Activated gamma-delta T cell (primary cell): ENCODE measurements at regions not wholly inside any gene's neighbourhood (a gene's known extent, or its start where the extent isn't known, plus 50 kb on each side); places are given as distances from the start of the nearest gene placed in this dataset.

Experiments used
- DNase-seq: peaks from one replicate; lab custom pipeline; 2025; lab: John Stamatoyannopoulos, UW

DNA sequence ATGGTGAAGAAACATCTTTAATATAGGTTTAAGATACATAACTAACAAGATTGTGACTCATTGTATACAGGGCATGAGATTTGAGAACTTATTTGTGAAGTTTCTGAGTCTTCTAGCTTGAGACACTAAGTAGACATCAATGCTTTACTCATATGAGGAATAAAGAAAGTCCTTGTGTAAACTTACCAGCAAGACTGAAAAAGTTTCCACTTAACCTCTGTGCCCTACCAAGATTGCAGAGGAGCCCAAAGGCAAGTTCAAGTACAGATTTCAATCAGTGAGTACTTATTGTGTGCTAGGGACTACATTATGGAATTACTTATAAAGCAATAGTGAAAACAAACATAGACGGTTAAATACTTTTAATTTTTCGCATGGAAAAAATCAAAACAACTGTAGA, 1041.2 kb upstream of the CELF4 start:
- DNase-seq, result no peak

DNA sequence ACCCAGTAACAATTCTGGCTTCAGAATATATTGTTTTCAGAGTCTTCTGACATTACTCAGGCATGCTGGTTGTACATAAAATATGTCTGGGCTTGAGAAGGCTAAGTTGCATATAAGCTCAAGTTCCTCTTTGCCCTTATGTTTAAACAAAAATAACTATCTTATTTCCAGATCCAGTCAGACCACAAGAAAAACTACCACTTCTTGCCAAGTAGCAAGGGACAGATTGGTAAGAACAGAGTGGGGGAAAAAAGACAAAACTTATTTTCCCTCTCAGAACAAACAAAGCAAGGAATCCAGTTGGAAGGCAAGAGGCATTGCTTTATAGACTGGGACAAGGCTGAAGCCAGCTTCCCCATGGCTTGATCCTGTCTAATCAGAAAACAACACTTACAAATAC, 1036.7 kb upstream of the CELF4 start:
- no peak for DNase-seq

DNA sequence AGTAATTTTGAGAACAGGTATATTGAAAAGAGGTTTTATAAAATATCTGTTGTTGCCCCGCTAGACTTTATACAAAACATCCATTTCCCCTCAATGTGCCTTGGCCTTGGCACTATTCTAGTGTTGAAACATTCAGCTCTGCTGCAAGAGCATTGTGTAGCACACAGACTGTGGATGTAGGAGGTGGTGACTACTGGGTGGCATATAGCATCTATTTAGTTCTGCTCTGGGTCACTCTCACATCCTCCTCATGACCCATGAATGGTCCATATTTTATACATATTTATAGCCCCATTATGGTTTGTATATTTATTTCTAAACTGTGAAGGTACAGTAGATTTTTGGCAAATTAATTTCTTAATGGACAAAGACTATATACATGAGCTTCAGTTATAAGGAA, 1022.0 kb upstream of the CELF4 start:
- no peak for DNase-seq

GRCh38 chr18:38586327-38586726, 1020.7 kb upstream of the CELF4 start:
- DNase-seq, result no peak

DNA sequence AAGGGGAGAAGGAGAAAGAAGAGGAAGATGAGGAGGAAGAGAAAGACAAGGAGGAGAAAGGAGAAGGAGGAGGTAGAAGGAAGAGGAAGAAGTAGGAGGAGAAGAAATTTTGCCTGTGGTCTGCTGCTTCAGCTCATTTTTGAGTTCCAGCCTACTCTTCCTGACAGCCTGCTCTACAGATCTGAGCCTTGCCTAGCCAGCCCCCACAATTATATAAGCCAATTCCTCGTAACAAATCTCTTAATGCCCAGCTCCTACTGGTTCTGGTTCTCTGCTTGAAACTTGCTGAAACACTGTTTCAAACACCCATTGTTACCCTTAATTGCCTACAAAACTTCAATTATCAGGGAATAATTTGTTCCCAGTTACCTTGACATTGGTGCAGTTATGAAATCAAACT, 1014.2 kb upstream of the CELF4 start:
- DNase-seq, result no peak

- no peak for DNase-seq
Measured at GRCh38 chr18:38576916-38577315, 1011.3 kb upstream of the CELF4 start.

DNA sequence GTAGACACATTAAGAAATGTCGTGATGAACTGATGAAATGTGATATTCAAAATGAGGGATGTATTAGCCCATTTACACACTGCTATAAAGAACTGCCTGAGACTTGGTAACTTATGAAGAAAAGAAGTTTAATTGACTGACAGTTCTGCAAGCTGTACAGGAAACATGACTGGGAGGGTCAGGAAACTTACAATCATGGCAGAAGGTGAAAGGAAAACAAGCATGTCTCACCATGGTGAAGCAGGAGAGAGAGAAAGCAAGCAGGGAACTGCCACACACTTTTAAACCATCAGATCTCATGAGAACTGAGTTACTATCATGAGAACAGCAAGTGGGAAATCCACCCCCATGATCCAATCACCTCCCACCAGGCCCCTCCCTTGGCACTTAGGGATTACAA, 1010.8 kb upstream of the CELF4 start:
- no peak for DNase-seq

GRCh38 chr18:38575648-38576047, 1010.0 kb upstream of the CELF4 start:
- no peak for DNase-seq

DNA sequence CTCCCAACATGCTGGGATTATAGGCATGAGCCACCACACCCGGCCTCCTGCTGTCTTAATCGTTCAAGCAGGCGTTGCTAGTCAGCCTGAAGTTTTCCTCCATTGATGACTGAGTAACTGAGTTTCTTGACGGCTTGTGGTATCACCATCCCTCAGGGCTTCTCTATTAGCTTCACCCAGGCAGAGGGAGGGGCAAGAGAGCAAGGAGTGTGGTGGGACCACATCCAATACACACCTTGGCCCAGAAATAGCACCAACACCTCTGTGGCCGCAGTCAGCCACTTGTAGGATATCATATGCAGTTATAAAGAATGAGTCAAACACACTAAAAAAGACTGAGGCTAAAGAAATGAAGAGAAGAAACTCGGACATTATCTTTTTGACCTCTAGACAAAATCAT, 1009.4 kb upstream of the CELF4 start:
- no peak for DNase-seq

DNA sequence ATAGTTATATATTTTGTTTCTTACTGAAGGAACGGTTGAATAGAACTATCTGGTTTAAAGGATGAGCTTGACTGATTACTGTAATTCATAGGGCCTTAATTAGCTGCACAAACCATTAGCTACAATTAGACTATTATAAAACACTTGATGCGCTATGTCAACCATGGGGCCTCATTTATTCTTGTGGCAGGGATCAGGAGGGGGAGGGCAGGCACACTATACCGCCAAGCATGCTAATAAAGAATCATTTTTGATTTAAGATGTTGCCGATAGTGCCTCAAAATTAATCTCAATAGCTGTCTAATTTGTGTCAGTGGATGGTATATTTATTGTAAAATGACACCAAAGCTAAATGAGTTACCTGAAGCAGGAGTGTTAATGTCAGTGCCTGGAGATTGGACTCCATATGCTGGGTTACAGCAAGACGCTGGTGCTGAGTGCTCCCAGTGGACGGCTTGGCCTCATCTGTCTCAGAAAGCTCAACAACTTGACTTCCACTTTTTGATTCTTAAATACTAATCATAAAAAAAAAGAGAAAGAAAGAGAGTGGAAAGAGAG, 1007.0 kb upstream of the CELF4 start:
- no peak for DNase-seq

- no peak for DNase-seq
Measured at GRCh38 chr18:38571651-38572050, 1006.1 kb upstream of the CELF4 start.

GRCh38 chr18:38565513-38565912, 999.9 kb upstream of the CELF4 start:
- DNase-seq, result no peak

DNA sequence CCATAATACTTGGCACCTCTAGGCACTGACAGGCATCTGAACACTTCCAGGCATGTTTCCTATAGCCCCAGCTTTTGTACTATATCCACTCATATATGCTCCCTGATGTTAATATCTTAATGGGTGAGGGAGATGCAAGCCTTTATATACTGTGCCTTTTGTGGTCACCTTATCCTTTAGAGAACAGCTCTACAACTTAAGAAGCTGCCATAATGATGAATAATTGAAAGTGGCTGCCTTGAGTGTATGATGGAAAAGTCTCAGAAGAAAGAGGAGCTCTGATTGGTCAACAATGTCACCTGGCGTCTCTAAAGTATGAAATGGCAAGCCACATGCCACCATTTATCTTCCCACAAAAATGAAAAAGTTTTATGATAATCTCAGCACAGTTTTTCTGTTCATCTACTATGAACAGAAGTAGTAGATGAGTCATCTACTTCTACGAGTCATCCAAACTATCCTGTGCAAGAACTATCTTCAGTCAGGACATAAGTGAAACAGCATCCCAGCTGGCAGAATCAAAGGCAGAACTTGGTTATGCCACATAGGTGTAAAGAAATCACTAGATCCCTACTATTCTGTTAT, 997.9 kb upstream of the CELF4 start:
- DNase-seq, result no peak

GRCh38 chr18:38557006-38557405, 991.4 kb upstream of the CELF4 start:
- DNase-seq, result no peak

DNA sequence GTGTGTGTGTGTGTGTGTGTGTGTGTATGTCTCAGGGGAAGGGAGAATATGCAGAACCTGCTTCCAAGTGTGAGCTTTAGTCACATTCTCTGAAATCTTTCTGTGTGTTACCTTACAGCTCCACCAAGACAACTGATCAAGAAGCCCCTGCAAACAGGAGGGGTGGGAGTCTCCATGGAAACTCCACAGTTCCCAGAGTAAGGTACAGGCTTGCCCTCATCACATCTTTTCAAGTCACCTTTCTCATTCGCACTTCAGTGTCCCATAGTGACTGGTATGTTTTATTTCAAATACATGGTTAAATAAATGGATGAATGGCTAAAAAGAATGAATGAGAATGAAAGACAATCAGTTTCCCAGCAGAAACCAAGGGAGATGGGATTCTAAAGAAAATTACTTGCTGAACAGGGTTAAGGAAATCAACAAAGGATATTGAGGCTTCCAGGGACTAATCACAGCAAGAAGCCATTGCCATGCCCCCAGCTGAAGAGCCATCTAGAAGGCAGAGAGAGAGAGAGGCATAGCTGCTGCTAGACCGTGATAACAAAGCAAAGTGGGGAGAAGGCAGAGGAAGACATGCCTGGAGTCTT, 987.2 kb upstream of the CELF4 start:
- no peak for DNase-seq

DNA sequence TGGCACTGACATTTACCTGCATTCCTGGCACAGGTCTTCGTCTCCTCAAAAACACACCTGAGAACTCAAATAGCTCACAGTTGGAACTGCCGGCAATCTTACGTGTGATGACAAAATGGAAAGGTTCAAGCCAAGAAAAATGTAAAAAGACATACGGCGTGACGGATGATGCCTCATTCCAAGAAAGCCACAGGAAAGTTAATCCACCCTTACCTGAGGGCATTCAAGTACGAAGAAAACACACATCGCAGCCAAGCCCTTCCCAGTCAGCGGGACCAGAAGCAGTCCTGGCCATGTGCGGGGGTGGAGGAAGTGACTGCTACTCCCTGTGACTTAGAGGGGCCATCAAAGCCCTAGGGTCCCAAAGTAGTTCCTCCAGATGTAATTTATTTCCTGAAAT, 986.3 kb upstream of the CELF4 start:
- DNase-seq, result no peak

- DNase-seq, result no peak
Measured at GRCh38 chr18:38545071-38545470, 979.5 kb upstream of the CELF4 start.

DNA sequence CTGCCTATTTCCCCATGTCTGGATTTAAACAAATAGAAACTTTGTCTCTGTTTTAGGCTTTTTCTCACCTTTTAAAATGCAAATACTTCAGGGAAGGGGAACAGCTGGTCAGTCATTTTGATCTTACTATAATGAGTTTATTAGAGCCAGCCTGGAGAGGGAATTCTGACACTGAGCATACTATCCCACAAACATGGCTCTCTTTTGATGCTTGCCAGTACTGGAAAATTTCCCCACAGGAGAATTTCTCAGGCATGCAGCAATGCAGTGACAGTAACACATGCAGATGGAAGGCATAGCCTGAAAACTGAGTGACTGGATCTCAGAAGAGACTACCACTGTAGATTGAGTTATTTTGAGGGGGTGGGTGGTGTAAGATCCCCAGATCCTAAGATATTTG, 974.3 kb upstream of the CELF4 start:
- no peak for DNase-seq

- no peak for DNase-seq
Measured at GRCh38 chr18:38539371-38539770, 973.8 kb upstream of the CELF4 start.

DNA sequence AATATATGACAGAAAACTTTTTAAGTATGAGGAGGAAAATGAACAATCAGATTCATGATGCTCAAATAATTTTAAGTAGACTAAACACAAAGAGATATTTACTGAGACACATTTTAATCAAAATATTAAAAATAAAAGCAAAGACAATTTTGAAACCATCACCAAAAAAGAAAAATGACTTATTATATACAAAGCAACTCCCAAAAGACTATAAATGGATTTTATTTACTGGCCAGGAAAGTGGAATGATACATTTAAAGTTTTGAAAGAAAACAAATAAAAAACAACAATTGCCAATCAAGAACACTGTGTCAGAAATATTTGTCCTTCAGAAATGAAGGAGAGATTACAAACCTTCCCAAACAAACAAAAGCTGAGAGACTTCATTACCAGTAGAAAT, 968.5 kb upstream of the CELF4 start:
- no peak for DNase-seq

- no peak for DNase-seq
Measured at GRCh38 chr18:38526922-38527321, 961.3 kb upstream of the CELF4 start.

GRCh38 chr18:38525039-38525438, 959.4 kb upstream of the CELF4 start:
- DNase-seq, result no peak

GRCh38 chr18:38520786-38521185, 955.2 kb upstream of the CELF4 start:
- DNase-seq, result no peak

DNA sequence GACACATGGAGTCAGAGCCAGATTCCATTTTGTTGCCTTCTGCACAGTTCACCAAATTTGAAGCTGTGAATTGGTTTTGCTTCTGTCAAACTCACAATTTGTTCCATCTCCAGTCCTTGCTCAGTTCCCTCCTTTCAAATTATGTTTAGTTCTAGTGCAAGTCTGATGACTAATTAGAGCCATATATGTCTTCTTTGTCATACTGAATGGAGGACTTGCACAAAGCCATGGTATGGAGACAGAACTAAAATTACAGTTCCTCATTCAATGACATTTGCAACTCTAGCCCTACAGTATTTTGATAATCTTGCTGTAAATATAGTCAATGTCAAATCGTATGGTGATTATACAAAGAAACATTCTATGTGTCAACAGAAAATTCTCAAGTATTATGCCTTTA, 936.9 kb upstream of the CELF4 start:
- DNase-seq, result no peak
